GM12865 (cell line): ENCODE measurements at regions not wholly inside any gene's neighbourhood (a gene's known extent, or its start where the extent isn't known, plus 50 kb on each side); places are given as distances from the start of the nearest gene placed in this dataset.
"Not testable (repeated sequence)": the region's sequence is repeated elsewhere in the genome, so short reads cannot be mapped to it uniquely, and the experiment has no call there.

ENCODE experiments used
- DNase-seq: peaks from one replicate; pipeline ENCODE4 v3.0.0; 2010; ENCODE audit warnings: low read depth
- H3K4me3 ChIP-seq: 2 replicates; pipeline ENCODE4 v1.5.1; 2011; ENCODE audit warnings: mild to moderate bottlenecking, low read depth, low read length, control low read depth
- TF ChIP-seq, protein P1 (sequence below): IDR thresholded peaks from 2 replicates; pipeline ENCODE4 v1.5.1; 2011; ENCODE audit warnings: low read length, control low read depth, low read depth, inconsistent platforms; ENCODE audit not compliant: insufficient read depth; ENCODE audit errors: missing control alignments

GRCh38 chr4:92021203-92021602 is 282.6 kb upstream of the GRID2 start:
- no peak overlapping the region for H3K4me3 ChIP-seq
- no peak for DNase-seq
- TF ChIP-seq, protein P1, sequence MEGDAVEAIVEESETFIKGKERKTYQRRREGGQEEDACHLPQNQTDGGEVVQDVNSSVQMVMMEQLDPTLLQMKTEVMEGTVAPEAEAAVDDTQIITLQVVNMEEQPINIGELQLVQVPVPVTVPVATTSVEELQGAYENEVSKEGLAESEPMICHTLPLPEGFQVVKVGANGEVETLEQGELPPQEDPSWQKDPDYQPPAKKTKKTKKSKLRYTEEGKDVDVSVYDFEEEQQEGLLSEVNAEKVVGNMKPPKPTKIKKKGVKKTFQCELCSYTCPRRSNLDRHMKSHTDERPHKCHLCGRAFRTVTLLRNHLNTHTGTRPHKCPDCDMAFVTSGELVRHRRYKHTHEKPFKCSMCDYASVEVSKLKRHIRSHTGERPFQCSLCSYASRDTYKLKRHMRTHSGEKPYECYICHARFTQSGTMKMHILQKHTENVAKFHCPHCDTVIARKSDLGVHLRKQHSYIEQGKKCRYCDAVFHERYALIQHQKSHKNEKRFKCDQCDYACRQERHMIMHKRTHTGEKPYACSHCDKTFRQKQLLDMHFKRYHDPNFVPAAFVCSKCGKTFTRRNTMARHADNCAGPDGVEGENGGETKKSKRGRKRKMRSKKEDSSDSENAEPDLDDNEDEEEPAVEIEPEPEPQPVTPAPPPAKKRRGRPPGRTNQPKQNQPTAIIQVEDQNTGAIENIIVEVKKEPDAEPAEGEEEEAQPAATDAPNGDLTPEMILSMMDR, result no peak

- no peak overlapping the region for H3K4me3 ChIP-seq
- no peak for DNase-seq
- TF ChIP-seq, protein P1, result no peak
These were observed 282.0 kb upstream of the GRID2 start for GRCh38 chr4:92021788-92022187.

DNA sequence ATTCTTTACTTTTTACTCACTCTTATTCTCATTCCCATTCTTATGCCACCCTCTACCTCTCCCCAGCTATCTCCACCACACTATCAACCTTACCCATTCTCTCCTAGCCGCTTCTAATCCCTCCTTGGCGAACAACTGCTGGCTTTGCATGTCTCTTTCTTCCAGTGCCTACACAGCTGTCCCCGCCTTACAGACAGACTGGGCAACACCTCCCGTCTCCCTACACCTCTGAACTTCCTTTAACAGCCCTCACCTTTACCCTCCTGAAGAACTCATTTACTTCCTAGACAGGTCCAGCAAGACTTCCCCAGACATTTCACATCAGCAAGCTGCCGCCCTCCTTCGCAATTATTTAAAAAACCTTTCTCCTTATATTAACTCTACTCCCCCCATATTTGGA is 274.9 kb upstream of the GRID2 start:
- H3K4me3 ChIP-seq, DNase-seq: not testable (repeated sequence)

GRCh38 chr4:92031825-92032224 is 271.9 kb upstream of the GRID2 start:
- DNase-seq, result no peak
- TF ChIP-seq, protein P1, result no peak
- H3K4me3 ChIP-seq, result no peak overlapping the region

DNA sequence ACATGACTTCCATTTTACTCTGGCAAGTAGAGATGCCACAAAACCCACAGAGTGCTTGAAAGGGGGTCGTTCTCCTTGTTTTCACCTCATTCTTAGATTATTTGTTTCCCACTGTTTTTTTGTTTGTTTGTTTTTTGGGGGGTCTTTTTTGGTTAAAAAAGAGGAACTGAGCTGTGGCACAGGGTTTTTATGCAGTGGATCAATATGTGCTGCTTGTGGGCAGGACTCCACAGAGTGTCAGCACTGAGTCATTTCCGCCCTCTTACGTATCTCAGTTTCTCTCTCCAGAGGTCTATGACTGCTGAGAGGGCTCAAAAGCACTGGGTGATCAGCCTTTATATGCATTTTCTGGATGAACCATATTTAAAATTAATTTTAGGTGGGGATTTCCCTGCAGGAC is 268.1 kb upstream of the GRID2 start:
- TF ChIP-seq, protein P1, result no peak
- peak; percentile 7 for DNase-seq
- no peak overlapping the region for H3K4me3 ChIP-seq

DNA sequence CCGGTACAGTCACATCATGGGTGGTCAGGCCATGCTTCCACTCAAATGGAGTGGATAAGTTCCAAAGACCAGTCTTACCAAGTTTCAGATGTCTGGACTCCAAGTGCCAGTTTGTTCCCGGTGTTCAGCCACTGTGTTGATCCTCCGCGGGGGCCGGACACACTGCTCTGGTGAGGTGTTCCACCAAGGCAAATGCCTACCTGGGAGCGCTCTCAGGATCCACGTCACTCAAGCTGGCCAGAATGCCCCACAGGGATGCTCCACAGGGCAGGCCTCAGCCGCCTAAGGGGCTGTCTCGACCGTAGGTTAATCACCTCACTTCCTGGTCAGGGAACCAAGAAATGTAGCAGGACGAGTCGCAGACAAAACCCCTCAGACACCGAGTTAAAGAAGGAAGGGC is 258.0 kb upstream of the GRID2 start:
- no peak for DNase-seq
- no peak overlapping the region for H3K4me3 ChIP-seq
- TF ChIP-seq, protein P1, result no peak

DNA sequence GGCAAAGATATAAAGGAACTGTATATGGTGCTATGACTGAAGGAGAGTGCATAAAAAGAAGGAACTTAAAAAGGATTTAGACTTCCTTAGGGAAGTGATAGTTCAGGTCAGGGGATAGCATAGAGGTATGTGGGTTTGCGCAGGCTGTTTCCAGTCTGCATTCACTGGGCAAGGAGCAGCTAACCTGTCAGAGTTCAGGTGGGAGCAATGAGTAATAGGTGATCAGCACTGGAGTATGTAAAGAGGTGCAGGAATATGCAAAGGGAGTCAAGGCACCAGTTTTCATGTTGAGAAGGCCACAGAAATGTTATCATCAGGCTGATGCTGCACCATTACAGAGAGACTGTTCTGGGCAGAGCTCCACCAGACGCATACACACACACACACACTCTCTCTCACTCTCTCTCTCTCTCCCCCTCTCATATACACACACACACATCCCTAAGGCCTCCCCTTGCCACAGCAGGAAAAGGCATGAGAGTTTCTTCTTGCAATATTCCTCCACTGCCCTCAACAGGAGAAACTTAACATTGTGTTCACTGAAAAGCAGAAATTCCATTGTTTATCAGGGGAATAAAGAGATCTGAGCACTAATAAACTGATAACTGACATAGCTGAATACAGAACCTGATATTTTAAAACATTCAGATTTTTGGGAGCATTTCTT is 256.4 kb upstream of the GRID2 start:
- DNase-seq, result no peak
- no peak overlapping the region for H3K4me3 ChIP-seq

More for the DNA sequence above, 256.4 kb upstream of the GRID2 start:
- TF ChIP-seq, protein P1, result no peak
